GM21367 (cell line): ENCODE measurements at regions not wholly inside any gene's neighbourhood (a gene's known extent, or its start where the extent isn't known, plus 50 kb on each side); places are given as distances from the start of the nearest gene placed in this dataset.

Experiments
- ATAC-seq: cut with Tn5 transposase; IDR thresholded peaks from one replicate; pipeline ENCODE4 v1.9.1; 2021; ENCODE audit not compliant: unreplicated experiment

DNA sequence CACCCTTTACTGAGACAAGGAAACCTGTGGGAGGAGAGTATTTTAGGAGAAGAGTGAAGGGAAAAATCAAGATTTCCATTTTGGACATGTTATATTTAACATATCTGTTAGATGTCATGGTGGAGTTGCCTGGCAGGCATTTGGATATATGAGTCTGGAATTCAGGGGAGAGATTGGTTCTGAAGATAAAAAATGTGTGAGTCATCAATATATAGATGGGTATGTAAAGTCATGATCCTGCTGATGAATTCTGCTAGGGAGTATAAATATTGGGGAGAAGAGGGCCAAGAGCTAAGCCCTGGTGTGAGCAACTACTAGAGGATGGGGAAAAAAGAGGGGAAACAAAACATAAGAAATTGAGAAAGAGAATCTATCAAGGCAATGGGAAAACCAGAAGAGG lies 151.3 kb upstream of the SOX9 start:
- no peak for ATAC-seq

DNA sequence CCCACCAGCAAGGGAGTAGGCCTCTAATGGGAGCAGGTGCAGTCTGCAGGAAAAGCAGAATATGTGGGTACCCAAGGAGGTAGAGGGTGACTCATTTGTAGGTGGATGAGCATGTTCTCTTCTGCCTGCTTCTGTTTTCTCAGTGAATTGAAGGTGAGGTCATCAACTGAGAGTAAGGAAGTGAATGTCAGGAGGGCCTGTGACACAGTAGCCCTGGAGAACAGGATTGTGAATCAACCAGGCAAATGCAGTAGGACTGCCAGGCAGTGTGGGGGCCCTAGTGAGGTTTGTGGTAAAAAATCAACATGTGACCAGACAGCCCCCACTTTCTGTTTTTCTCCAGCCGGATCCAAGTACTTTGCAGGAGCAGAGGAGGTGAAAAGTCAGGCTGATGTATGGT lies 150.5 kb upstream of the SOX9 start:
- ATAC-seq = no peak

DNA sequence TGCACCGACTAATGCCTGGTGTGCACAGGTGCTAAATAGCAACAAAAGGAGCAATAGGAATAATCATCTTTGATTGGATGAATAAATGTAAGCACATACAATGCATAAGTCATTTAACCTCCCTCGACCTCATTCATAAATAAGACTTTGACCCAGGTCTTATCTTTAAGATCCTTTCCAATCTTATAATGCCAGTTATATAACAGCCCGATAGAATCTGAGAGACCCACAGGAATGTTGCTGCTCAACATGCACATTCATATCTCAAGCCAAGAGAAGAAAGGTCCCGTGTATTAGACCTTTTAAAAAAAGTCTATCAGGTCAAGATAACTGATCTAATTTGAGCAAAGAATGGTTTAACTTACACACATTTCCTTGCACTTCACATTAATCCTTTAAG lies 146.8 kb upstream of the SOX9 start:
- ATAC-seq = no peak

DNA sequence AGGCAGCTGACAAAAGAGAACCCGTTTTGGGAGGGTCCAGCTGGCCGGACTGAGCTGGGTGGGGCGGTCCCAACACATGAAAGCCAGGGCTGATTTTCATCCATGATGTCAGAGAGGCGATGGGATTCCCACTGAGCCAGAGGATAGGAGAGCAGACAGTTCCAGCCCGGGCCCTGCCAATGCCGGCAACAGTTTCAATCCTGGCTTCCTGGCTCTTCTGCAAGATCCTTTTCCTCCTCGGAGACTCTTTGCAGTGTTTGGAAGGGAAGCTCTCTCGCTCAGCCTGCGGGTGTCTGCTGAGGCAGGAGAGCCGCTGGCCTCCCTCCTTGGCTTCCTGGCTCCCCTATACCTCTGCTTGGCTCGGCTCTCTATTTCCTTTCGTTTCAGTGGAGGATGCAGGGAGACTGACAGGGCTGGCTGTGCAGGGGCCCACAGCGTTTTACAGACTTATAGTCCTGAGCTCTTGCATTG lies 145.5 kb upstream of the SOX9 start:
- no peak for ATAC-seq

DNA sequence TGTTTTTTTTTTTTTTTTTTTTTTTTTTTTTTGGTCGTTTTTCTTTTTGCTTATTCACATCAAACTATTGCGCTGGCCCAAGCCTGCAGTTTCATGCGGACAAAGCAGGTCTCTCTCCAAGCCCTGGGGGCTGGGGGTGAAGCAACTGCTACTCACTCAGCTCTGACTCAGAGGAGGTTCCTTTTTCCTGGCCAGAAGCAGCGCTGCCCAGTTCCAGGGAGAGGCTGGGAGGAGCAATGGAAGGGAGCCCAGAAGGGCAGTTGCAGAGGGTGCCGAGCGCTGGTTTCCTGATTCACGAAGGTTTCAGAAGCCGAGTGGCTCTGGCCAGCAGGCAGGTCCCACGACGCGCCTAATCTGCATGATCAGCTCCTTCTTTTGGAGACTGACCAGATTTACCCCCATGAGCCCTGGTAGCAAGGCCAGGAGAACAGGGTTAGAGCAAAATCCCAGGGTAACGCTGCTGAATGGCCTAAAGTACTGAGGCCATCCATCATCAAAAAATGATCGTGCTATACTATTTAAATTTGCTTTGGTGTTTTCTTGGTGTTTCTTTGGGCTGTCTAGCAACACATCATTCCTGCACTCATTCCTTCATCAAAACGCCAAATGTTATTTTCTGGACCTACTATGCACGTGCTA lies 144.7 kb upstream of the SOX9 start:
- no peak for ATAC-seq

DNA sequence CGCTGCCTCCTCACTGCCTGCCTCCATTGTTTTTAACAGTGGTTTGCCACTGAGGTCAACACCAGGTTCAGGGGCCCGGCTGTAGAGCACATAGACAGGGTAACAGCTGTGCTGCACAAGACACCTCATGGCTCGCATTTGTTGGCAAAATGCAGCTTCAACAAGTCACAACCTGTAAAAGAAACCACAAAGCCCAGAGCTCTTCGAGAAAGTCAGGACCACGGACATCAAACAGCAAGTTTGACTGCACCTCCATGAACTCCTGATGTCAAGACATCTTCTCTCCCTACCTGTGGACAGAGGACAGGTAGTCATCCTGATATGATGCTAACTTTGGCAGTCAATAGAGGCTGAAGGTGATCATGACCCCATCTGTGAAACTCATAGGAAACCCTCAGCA lies 142.4 kb upstream of the SOX9 start:
- ATAC-seq = no peak

DNA sequence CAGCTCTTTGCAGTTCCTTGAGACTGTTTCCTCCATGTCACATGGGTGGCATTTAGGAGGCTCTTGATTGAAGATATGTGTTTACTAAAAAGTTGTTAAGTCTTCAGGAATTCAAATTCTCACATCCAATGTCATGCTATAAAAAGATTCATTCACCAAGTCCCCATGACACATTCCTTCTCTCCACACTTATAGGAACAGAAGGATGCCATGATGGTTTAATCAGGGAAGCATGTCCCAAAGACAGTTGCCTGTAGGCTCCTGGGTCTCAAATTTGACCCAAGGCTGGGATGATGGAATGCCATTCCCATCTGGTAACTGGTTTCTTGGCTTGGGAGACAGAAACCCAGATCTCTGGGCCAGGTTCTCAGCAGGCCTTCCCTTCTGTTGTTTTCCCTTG lies 140.6 kb upstream of the SOX9 start:
- ATAC-seq = no peak

DNA sequence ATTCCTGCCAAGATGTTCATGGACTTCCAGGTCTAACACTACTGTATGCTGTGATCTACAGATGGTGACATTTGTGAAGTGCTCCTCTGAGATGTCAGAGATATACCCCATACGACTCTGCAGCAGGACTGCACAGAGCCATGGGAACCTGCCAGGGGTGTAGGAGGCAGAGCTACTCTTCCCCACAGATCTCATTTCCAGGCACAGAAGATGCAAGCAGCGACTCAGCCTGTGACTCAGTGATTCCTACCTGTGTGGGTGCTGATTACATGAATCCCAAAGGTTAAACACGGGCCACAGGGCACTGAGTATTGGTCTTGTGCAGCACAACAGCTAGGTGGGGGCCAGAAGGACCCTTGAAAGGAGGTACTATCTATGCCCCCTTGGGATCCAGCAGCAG lies 137.0 kb upstream of the SOX9 start:
- no peak for ATAC-seq

DNA sequence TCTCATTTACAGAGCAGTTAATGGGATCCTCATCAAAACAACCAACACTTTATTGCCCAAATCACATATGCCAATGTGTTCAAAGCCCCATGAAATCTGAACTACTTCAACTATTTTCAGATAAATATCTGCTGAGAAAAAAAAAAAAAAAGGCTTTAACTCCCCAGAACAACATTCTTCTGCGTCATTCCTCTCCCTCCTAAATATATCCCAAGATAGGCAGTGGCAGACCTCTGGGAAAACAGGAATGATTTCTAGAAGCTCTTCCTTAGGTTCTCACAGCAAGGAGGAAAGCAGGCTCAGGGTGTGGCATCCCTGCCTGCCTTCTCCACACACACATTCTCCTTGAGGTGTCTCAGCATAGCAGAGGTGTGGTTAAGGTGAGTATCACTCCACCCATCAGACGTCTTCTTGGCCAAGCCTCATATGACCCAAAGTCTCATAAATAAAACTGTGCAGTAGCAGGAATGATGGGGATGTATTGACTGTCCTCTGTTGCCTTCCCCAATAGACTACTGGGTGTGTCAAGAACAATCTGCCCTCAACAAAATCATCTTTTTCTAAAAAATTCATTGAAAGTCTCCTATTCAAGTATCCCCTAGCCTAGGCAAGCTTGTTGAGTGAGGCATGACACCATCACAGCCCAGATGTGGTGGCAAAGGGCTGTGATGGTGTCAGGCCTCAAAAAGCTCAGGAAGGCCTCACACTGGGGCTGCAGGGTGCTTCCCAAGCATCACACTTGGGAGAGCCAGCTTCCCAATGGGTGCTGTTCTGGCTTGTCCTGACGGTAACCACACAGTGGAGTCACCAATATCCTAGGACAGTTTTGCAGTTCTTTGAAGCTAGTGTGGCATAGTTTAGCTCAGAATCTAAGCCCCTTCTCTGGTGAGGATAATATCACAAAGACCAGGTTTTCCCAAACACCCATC lies 135.4 kb upstream of the SOX9 start:
- no peak for ATAC-seq

DNA sequence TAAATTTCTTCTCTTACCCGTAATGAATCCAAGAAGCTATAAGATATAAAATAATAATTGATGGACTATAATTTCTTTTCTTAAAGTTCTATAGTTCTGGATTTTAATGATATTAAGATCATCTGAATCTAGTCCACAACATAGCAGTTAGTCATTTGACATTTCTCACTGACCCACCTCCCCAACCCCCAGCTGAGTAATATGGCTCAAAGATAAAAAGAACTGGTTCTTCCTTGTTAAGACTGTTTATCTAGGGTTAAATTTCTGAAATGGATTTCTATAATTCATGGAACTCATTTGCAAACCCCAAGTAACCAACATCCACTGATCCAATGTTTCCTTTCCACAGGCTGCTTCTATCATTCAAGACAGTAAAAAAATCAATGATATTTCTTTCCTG lies 133.9 kb upstream of the SOX9 start:
- ATAC-seq = no peak

DNA sequence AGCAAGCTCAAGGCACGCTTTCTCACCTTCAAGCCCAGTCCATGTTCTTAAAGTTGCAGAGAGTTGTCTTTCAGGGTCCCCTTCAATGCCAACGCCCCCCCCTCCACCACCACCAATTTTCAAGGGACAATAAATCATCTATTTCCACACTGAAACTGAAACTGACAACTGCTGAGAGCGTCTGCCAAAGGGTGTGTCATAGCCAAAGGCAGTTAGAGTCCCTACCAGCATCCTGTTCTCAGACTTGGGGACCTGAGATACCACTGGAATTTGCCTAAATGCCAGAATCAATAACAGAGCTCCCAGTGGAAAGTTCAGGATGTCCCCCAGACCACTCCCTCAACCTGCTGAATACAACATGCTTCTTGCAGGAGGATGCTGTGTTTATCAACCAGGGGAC lies 133.2 kb upstream of the SOX9 start:
- no peak for ATAC-seq

DNA sequence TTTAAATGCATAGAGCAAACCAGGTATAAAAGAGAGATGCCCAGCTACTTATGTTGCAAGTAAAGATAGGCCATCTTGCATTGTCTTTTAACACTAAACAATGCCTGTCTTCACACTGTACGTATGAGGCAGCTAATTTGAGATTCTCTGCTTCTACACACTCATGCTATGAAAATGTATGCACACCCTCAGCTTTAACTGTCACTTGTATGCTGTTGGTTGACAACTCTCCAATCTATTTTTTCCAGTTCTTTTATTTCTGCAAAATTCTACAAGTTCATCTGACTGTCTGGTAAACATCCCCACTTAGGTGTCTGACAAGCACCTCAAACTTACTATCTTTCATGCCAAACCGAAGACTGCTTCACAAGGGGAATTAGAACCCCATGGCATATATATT lies 131.7 kb upstream of the SOX9 start:
- no peak for ATAC-seq

DNA sequence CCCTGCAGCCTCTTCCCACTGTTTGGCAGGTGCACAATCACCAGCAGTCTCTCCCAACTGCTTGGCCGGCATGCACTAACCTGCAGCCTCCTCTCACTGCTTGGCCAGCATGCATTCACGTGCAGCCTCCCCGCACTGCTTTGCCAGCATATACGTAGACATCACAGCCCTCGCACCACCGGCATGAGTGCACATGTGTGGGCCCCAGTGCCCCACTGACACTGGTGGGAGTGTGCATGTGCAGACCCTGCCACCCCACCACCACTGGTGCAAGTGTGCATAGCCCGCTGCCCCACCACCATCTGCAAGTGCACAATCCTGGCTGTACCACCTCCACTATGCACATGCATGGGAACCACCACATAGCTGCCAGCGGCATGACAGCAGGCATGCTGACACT lies 127.5 kb upstream of the SOX9 start:
- no peak for ATAC-seq

DNA sequence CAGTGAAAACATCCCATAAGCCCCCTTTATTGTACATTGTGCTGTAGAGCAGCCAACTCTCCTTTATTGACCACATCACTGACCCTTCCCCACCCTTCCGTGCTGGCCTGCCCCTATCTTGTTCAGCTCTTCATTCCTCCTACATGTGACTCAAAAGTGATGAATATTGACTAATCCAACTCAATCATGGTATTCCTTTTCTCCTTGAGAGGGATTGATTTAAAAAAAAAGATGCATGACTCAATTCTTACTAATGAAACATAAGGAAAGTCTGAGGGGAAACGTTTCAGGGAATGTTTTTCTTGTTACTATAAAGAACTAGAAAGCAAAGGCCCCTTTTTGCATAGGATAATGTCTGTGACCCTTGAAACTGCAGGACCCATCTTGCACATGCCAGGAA lies 125.2 kb upstream of the SOX9 start:
- no peak for ATAC-seq

DNA sequence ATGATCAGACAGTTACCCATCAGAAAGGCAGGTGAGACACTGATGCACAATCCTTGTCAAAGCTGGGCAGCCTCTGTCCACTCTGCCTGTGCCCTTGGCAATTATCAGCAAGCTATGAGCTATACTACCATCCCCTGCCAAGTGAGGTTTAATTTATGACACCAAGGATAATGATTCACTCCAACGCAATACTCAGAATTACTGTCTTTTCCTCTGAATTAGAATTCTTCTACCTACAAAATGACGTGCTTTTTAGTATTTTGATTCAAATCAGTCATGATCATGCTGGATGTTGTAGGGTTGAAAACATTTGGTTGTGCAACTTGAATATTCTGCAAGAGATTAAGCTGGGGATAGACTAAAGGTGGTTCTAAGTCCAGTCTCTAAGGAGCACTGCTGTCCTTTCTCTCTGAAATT lies 116.8 kb upstream of the SOX9 start:
- no peak for ATAC-seq

DNA sequence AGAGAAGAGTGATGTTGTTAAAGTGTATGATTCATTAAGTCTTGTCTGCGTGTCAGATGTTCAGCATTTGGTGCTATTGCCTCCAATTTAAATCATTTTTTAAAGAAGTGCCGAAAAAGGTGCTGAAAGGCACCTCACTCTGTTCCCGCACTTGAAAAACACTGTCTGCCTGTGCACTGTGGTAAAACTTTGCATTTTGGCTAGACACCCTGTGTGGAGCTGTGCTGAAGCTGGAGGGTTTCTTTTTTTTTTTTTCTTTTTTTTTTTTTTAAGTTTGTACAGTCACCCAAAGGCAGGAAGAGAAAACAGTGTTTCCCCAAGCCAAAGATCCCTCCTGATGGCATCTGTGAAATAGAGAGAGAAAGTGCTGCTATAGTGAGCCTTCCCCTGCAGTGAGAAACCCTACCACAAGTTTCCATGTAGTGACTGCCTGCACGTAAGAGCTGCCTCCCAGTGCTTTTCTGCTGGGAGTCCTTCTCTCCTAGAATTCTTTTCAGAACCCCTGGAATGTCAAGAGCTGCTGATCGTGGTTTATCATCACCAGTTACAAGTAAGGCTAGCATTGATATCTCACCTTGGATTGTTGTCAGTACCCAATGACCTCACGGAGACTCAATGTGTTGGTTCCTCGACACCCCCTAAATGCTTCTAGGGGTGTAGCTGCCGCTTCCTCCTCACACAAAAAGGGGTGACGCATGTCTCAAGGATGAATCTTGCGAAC lies 116.0 kb upstream of the SOX9 start:
- ATAC-seq = no peak

DNA sequence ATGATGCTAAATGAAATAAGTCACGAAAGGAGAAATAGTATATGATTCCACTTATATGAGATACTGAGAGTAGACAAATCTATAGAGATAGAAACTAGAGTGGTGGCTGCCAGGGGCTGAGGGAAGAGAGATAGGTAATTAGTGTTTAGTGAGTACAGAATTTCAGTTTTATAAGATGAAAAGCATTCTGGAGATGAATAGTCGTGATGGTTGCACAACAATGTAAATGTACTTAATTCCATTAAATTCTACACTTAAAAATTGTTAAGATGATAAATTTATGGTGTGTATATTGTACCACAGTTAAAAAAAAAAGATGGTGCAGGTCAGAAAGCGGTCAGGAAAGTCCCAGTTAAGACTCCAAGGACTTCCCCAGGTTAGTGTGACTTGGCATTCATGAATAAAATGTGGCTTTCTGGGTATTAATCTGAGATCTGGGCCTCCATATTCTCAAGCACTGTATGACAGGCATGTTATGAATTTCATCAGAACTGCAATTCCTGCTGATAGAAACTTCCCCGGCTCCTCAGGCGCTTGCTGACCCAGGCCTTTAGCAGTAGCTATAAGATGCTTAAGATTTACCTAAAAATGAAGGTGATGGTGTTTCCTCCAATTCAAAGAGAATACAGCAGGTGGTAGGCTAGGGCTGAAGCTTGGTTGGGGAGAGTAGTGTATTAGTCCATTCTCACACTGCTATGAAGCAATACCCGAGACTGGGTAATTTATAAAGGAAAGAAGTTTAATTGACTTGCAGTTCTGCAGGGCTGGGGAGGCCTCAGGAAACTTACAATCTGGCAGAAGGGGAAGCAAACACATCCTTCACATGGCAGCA lies 115.3 kb upstream of the SOX9 start:
- no peak for ATAC-seq

DNA sequence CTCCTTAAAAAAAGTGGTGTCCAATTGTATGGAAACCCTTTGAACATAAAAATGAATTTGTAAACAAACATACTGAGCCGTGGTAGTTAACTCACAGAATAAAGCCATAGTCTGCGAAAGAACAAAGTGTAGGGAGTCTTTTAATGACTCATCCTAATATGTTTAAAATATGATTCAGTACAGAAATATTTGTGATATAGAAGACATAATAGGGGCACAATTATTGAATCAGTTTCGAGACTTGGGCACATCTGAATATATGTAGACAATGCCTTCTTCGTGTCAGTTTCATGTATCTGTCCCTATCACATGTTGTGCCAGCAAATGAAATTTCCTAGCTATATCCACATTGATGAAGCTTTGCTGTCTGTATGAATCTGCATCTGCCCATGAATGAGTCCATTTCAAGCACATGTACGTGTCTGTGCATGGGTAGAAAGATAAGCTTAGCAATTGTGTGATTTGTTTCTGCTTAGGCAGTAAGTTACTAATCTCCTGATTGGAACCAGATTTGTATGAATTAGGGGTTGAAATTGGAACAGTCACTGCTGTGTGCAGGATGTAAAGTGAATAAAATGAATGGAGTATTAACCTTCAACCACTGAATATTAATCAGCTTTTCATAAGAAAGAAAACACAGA lies 112.5 kb upstream of the SOX9 start:
- ATAC-seq = no peak

DNA sequence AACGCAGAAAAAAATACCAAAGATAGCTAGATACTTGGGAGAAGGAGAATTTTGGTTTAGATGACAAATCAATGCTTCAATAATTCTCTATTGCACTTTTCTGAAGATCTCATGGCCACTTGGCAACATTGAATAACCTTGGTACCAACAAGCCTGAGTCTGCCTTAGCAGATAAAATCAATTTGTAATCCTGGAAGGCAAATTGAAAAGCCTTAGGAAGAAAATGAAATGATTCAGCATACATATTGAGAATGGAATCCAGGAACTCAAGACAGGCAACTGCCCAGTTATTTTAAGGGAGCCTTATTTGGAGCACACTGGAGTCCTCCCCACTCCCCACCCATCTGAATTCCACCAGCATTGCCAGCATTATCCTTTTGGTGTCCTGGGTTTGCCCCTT lies 109.3 kb upstream of the SOX9 start:
- ATAC-seq = no peak

DNA sequence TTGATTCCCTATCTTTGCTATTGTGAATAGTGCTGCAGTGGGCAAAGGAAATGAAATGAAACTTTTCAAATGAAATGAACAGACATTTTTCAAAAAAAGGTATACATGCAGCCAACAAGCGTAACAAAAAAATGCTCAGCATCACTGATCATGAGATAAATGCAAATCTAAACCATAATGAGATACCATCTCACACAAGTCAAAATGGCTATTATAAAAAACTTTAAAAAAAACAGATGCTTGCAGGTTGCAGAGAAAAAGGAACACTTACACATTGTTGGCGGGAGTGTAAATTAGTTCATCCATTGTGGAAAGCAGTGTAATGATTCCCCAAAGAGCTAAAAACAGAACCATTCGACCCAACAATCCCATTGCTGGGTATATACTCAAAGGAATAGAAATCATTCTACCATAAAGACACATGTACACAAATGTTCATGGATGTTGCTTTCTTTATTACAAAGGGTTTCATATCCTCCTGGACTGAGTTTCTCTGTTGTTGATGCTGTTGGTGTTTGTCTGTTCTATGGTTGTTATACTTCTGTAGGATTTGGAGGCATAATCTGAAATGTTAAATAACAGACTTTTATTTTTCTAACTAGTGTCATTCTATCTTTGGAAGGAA lies 99.3 kb upstream of the SOX9 start:
- no peak for ATAC-seq
